ENCODE measurements at regions not wholly inside any gene's neighbourhood (a gene's known extent, or its start where the extent isn't known, plus 50 kb on each side); places are given as distances from the start of the nearest gene placed in this dataset.

DNA sequence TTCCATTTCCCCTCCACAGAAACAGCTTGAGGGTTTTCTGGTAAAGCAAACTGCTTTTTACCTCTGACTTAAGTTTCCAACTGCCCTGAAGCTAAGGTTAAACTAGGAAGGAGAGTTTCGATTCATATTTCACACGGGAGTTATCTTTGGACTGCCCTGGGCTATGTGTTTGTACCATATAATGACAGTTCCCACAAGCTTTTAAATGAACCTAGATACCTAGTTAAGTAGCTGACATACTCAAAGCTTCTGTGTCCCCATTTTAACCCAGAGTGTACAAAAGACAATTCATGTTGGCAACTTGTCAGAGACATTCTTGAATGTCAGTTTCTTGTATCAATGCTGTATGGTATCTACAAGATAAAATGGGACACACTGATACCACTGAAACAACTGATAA is 1296.6 kb upstream of the IGFBP7 start:
- WGBS (ENCODE audit: insufficient coverage, insufficient replicate concordance, low lambda C conversion rate, missing lambda C conversion rate): 0% methylated on average over 2 of the region's 2 CpGs
- ChIA-PET RAD21 (ENCODE audit: unreplicated experiment) (no interaction called here), SMC1A (ENCODE audit: uncharacterized antibody, unreplicated experiment) (no interaction called here), POLR2A (interaction anchor here (1.0 kb wide), 1 partner anchor 16 kb away, joined by 3 read pairs; no protein-coding TSS in a partner anchor), CTCF (no interaction called here)
- no TSS peak for BruUV-seq (replicated peaks)
- H3K4me2 ChIP-seq (ENCODE audit: control insufficient read depth, insufficient read depth): no peak overlapping the region
- no peak for ATAC-seq
- no peaks in the 10 kb centered on the region for H3K9me3 ChIP-seq (replicated peaks; ENCODE audit: control insufficient read depth, insufficient read depth, low read length)
- H4K20me1 ChIP-seq (ENCODE audit: control insufficient read depth, insufficient read depth): no peaks in the 10 kb centered on the region
- no peaks in the 10 kb centered on the region for H3K79me2 ChIP-seq (ENCODE audit: control insufficient read depth, insufficient read depth, low read length)
- in situ Hi-C loops (cut with MboI): no loop called here
- no peaks in the 10 kb centered on the region for H3K36me3 ChIP-seq (ENCODE audit: control insufficient read depth in 2 of 2, insufficient read depth in 2 of 2, low read length in 1 of 2)
- intact Hi-C loops (cut with micrococcal nuclease; ENCODE audit: unreplicated experiment): no loop called here
- no peaks in the 10 kb centered on the region for H3K4me1 ChIP-seq (ENCODE audit: control insufficient read depth, insufficient read depth, low read length)
- H3K4me3 ChIP-seq: no peak overlapping the region
- no peak for DNase-seq (ENCODE audit: low read depth, low spot score)
- no peaks in the 10 kb centered on the region for H3K27me3 ChIP-seq (replicated peaks in 1 of 2; ENCODE audit: control insufficient read depth in 2 of 2, insufficient read depth in 2 of 2, low read length in 1 of 2)
- FAIRE-seq: no peak
- H3K27ac ChIP-seq (ENCODE audit: control insufficient read depth, insufficient read depth): no peak overlapping the region
- no peak overlapping the region for H2AFZ ChIP-seq (ENCODE audit: control insufficient read depth, low read depth, low read length)
- H3K9ac ChIP-seq (ENCODE audit: control insufficient read depth, insufficient read depth, low read length): no peak overlapping the region
- TF ChIP-seq BMI1 (IDR thresholded peaks at IDR 0.05; ENCODE audit: borderline replicate concordance) (no peak), LARP7 (IDR thresholded peaks at IDR 0.05) (no peak), CBFB (IDR thresholded peaks at IDR 0.05; ENCODE audit: low read depth) (no peak), ELK1 (IDR thresholded peaks at IDR 0.05; ENCODE audit: low read depth, low read length) (no peak), MLLT1 (IDR thresholded peaks at IDR 0.05) (no peak), KDM1A (IDR thresholded peaks at IDR 0.05; ENCODE audit: borderline replicate concordance) (no peak), JUNB (IDR thresholded peaks at IDR 0.05) (no peak), PAX5 (IDR thresholded peaks at IDR 0.05; ENCODE audit: borderline replicate concordance, low read depth, low read length) (no peak), CHD4 (IDR thresholded peaks at IDR 0.05) (no peak), STAT1 (conservative IDR thresholded peaks at IDR 0.05) (no peak), REST (IDR thresholded peaks at IDR 0.05; ENCODE audit: low read depth, low read length) (no peak)
- TF ChIP-seq, protein P1, sequence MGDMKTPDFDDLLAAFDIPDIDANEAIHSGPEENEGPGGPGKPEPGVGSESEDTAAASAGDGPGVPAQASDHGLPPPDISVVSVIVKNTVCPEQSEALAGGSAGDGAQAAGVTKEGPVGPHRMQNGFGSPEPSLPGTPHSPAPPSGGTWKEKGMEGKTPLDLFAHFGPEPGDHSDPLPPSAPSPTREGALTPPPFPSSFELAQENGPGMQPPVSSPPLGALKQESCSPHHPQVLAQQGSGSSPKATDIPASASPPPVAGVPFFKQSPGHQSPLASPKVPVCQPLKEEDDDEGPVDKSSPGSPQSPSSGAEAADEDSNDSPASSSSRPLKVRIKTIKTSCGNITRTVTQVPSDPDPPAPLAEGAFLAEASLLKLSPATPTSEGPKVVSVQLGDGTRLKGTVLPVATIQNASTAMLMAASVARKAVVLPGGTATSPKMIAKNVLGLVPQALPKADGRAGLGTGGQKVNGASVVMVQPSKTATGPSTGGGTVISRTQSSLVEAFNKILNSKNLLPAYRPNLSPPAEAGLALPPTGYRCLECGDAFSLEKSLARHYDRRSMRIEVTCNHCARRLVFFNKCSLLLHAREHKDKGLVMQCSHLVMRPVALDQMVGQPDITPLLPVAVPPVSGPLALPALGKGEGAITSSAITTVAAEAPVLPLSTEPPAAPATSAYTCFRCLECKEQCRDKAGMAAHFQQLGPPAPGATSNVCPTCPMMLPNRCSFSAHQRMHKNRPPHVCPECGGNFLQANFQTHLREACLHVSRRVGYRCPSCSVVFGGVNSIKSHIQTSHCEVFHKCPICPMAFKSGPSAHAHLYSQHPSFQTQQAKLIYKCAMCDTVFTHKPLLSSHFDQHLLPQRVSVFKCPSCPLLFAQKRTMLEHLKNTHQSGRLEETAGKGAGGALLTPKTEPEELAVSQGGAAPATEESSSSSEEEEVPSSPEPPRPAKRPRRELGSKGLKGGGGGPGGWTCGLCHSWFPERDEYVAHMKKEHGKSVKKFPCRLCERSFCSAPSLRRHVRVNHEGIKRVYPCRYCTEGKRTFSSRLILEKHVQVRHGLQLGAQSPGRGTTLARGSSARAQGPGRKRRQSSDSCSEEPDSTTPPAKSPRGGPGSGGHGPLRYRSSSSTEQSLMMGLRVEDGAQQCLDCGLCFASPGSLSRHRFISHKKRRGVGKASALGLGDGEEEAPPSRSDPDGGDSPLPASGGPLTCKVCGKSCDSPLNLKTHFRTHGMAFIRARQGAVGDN (IDR thresholded peaks at IDR 0.05): no peak

Measured in GM12878 (cell line).